ENCODE measurements at regions not wholly inside any gene's neighbourhood (a gene's known extent, or its start where the extent isn't known, plus 50 kb on each side); places are given as distances from the start of the nearest gene placed in this dataset.

DNA sequence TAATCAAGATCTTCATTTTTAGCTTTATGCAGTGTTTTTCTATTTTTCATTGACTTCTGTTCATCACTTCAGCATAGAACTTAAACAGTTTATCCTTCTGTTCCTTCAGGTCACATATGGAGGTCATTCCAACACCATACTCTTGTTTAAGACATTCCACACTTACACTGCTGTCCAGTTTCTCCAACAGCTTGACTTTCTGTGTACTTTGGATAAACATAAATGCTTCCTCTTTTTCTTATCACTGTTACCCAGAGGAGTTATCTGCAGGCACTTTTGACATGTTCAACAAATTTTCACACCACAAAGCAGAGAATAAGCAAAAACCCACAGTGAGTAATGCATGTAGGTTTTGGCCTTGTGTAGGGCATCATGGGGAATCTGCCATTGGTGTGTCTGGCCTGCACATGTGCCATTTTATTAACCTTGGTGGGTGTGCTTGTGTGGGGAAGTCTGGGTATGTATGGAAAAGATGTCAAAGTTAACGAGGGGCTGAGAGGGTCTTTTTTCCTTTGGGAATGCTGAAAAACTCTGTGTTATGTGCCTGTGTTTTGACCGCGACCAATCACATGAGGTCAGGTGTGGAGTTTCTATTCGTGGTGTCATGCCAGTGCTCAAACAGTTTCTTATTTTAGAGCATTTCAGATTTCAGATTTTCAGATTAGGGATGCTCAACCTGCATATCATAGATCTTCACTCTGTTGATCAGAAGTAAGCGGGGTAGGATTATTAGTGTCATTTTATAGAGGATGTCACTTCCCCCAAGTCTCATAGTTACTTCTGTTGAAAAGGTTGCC lies 53.9 kb upstream of the ACVR1 start:
- H3K27me3 ChIP-seq = no peaks in the 10 kb centered on the region
- no peak overlapping the region for H3K27ac ChIP-seq
- H3K4me1 ChIP-seq = no peaks in the 10 kb centered on the region
- intact Hi-C loops (cut with DNase I) = no loop called here
- TF ChIP-seq, protein P1, sequence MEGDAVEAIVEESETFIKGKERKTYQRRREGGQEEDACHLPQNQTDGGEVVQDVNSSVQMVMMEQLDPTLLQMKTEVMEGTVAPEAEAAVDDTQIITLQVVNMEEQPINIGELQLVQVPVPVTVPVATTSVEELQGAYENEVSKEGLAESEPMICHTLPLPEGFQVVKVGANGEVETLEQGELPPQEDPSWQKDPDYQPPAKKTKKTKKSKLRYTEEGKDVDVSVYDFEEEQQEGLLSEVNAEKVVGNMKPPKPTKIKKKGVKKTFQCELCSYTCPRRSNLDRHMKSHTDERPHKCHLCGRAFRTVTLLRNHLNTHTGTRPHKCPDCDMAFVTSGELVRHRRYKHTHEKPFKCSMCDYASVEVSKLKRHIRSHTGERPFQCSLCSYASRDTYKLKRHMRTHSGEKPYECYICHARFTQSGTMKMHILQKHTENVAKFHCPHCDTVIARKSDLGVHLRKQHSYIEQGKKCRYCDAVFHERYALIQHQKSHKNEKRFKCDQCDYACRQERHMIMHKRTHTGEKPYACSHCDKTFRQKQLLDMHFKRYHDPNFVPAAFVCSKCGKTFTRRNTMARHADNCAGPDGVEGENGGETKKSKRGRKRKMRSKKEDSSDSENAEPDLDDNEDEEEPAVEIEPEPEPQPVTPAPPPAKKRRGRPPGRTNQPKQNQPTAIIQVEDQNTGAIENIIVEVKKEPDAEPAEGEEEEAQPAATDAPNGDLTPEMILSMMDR (IDR thresholded peaks at IDR 0.05) = no peak
- H3K36me3 ChIP-seq = no peaks in the 10 kb centered on the region
- no peaks in the 10 kb centered on the region for H3K9me3 ChIP-seq
- DNase-seq (no peak), ATAC-seq (no peak)
- H3K4me3 ChIP-seq = no peak overlapping the region

DNA sequence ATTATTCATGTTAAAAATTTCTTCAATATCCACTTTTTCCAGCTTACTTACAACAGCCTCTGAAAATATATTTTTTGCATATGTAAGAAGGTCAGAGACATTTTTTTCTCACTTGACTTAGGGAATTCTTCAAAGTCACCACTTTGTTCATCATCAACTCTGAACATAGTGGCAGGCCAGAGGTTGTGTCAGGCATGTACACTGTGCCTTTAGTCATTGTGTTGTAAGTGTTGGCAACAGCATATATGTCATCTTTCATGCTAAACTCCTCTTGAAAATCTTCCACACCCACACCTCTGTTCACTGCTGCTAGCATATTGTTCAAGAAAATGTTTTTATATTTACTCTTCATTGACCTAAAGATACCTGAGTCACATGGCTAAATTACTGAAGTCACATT lies 52.2 kb upstream of the ACVR1 start:
- H3K9me3 ChIP-seq = no peaks in the 10 kb centered on the region
- H3K27ac ChIP-seq = no peak overlapping the region
- no peaks in the 10 kb centered on the region for H3K4me1 ChIP-seq
- DNase-seq (no peak), ATAC-seq (no peak)
- intact Hi-C loops (cut with DNase I) = no loop called here
- no peaks in the 10 kb centered on the region for H3K27me3 ChIP-seq
- no peaks in the 10 kb centered on the region for H3K36me3 ChIP-seq
- H3K4me3 ChIP-seq = no peak overlapping the region
- TF ChIP-seq, protein P1 (IDR thresholded peaks at IDR 0.05) = no peak

DNA sequence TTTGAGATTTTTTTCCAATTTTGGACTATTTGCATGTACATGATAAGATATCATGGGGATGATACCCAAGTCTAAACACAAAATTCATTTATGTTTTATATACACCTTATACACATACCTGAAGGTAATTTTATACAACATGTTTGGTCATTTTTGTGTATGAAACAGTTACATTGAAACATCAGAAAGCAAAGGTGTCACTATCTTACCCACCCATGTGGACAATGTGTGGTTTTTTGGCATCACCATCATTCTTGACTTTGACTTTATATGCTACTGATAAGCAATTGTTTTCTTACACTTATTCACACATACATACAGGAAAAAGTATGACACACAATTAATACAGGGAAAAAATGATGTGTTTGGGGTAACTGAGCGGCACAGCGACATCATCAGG lies 51.0 kb upstream of the ACVR1 start:
- DNase-seq = no peak
- H3K4me1 ChIP-seq = no peaks in the 10 kb centered on the region
- intact Hi-C loops (cut with DNase I) = no loop called here
- TF ChIP-seq, protein P1 (IDR thresholded peaks at IDR 0.05) = no peak
- H3K27me3 ChIP-seq = no peaks in the 10 kb centered on the region
- no peak for ATAC-seq
- no peak overlapping the region for H3K4me3 ChIP-seq
- no peaks in the 10 kb centered on the region for H3K36me3 ChIP-seq
- H3K9me3 ChIP-seq = no peaks in the 10 kb centered on the region
- H3K27ac ChIP-seq = no peak overlapping the region

Data from upper lobe of right lung (tissue), 1 donor.